H1 (cell line): ENCODE measurements at regions not wholly inside any gene's neighbourhood (a gene's known extent, or its start where the extent isn't known, plus 50 kb on each side); places are given as distances from the start of the nearest gene placed in this dataset.

Experiments
- CTCF ChIP-seq, 3 experiments: IDR thresholded peaks; 1 replicate in 2 of 3; 2 replicates in 1 of 3; pipeline versions ENCODE4 v1.5.1 to v1.6.1; 2011; ENCODE audit warnings: low read length in 3 of 3, mild to moderate bottlenecking in 3 of 3, inconsistent platforms in 2 of 3, low read depth in 1 of 3, moderate library complexity in 1 of 3; ENCODE audit not compliant: insufficient read depth in 1 of 3; ENCODE audit errors: control extremely low read depth in 1 of 3
- EP300 ChIP-seq, 2 experiments: IDR thresholded peaks; 1 replicate in 1 of 2; 2 replicates in 1 of 2; pipeline ENCODE4 v1.6.1; 2011 to 2012; ENCODE audit warnings: low read depth in 2 of 2, low read length in 2 of 2, mild to moderate bottlenecking in 2 of 2, borderline replicate concordance in 1 of 2, inconsistent platforms in 1 of 2, moderate library complexity in 1 of 2
- EZH2 ChIP-seq: fragments of 200-600 bp; sonication (generic); IDR thresholded peaks from 2 replicates; pipeline ENCODE4 v1.7.1; 2012; ENCODE audit warnings: low read depth, mild to moderate bottlenecking, moderate library complexity, low read length, inconsistent platforms; ENCODE audit not compliant: severe bottlenecking
- FOSL1 ChIP-seq: IDR thresholded peaks from 2 replicates; pipeline ENCODE4 v1.6.1; 2011; ENCODE audit warnings: mild to moderate bottlenecking, low read depth, low read length, moderate library complexity; ENCODE audit not compliant: insufficient read depth
- GTF2F1 ChIP-seq: IDR thresholded peaks from 2 replicates; pipeline ENCODE4 v1.6.1; 2012; ENCODE audit warnings: low read depth, low read length, improper control_type of control experiment, borderline replicate concordance
- JUND ChIP-seq: IDR thresholded peaks from 2 replicates; pipeline ENCODE4 v1.6.1; 2011; ENCODE audit warnings: mild to moderate bottlenecking, improper control_type of control experiment, low read length
- MAX ChIP-seq: IDR thresholded peaks from 2 replicates; pipeline ENCODE4 v1.6.1; 2012; ENCODE audit warnings: inconsistent platforms
- POLR2A ChIP-seq, 2 experiments: IDR thresholded peaks; 1 replicate in 1 of 2; 2 replicates in 1 of 2; pipeline ENCODE4 v1.6.1; 2011; ENCODE audit warnings: low read depth in 2 of 2, low read length in 2 of 2, mild to moderate bottlenecking in 2 of 2; ENCODE audit errors: control extremely low read depth in 1 of 2
- RAD21 ChIP-seq, 2 experiments: IDR thresholded peaks in 1 of 2; conservative IDR thresholded peaks in 1 of 2; 2 replicates each; pipeline ENCODE4 v1.6.1; 2011; ENCODE audit warnings: low read depth in 2 of 2, low read length in 2 of 2, improper control_type of control experiment in 1 of 2, inconsistent platforms in 1 of 2, mild to moderate bottlenecking in 1 of 2, moderate library complexity in 1 of 2
- SIRT6 ChIP-seq: IDR thresholded peaks from one replicate; pipeline ENCODE4 v1.7.1; 2012; ENCODE audit warnings: low read length, inconsistent platforms
- SP1 ChIP-seq: IDR thresholded peaks from 2 replicates; pipeline ENCODE4 v1.6.1; 2011; ENCODE audit warnings: low read depth, low read length
- SUZ12 ChIP-seq: fragments of 200-600 bp; sonication (generic); IDR thresholded peaks from 2 replicates; pipeline ENCODE4 v1.6.1; 2012; ENCODE audit warnings: mild to moderate bottlenecking, inconsistent platforms, low read length, moderate library complexity, mixed read lengths
- TAF1 ChIP-seq: IDR thresholded peaks from 2 replicates; pipeline ENCODE4 v1.6.1; 2011; ENCODE audit warnings: mild to moderate bottlenecking, low read depth, low read length

- TF ChIP-seq CTCF (IDR thresholded peaks at IDR 0.05; ENCODE audit: control extremely low read depth in 1 of 3, insufficient read depth in 1 of 3, low read depth in 1 of 3, low read length in 3 of 3): peak in 2 of 3 experiments; percentile 37 to 41; a peak in 2 of 4 replicates
- no peak for TF ChIP-seq FOSL1
- TF ChIP-seq POLR2A (IDR thresholded peaks at IDR 0.05; ENCODE audit: control extremely low read depth in 1 of 2, low read depth in 2 of 2, low read length in 2 of 2): no peak
- no peak for TF ChIP-seq SUZ12
- TF ChIP-seq EZH2: no peak
- no peak for TF ChIP-seq MAX
- TF ChIP-seq EP300 (IDR thresholded peaks at IDR 0.05; ENCODE audit: borderline replicate concordance in 1 of 2, low read depth in 2 of 2, low read length in 2 of 2): no peak
- peak; percentile 31 to 47 for TF ChIP-seq RAD21 (IDR thresholded peaks at IDR 0.05 in 1 of 2, conservative IDR thresholded peaks at IDR 0.05 in 1 of 2; ENCODE audit: low read depth in 2 of 2, low read length in 2 of 2)
- no peak for TF ChIP-seq TAF1
- no peak for TF ChIP-seq SIRT6
- no peak for TF ChIP-seq GTF2F1
- no peak for TF ChIP-seq SP1
- TF ChIP-seq JUND: no peak
These were observed 72.0 kb upstream of the IQSEC1 start for GRCh38 chr3:13145131-13145825.
